NT2/D1 (cell line): ENCODE measurements at regions not wholly inside any gene's neighbourhood (a gene's known extent, or its start where the extent isn't known, plus 50 kb on each side); places are given as distances from the start of the nearest gene placed in this dataset.

Experiments used
- YY1 ChIP-seq: IDR thresholded peaks from 2 replicates; pipeline ENCODE4 v1.6.1; 2011; ENCODE audit not compliant: insufficient read length, insufficient read depth
- ZNF274 ChIP-seq: IDR thresholded peaks from 2 replicates; pipeline ENCODE4 v1.6.1; 2011; ENCODE audit warnings: mild to moderate bottlenecking, low read depth, low read length

DNA sequence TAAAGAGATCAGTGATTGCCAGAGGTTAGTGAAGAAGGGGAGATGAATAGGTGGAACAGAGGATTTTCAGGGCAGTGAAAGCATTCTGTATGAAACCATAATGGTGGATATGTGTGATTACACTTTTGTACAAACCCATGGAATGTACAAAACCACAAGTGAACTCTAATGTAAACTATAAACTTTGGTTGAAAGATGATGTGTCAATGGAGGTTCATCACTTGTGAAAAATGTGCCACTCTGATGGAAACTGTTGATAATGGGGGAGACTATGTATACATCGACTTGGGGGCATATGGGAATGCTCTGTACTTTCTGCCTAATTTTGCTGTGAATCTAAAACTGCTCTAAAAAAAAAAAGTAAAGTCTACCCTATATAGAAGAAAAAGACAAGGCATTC, 68.7 kb upstream of the ARHGEF3 start:
- TF ChIP-seq YY1 (no peak), ZNF274 (no peak)
